ENCODE measurements at regions not wholly inside any gene's neighbourhood (a gene's known extent, or its start where the extent isn't known, plus 50 kb on each side); places are given as distances from the start of the nearest gene placed in this dataset.

GRCh38 chr4:12165616-12166015 lies 736.9 kb upstream of the HS3ST1 start:
- H3K79me2 ChIP-seq (ENCODE audit: insufficient read depth, low read depth): no peaks in the 10 kb centered on the region
- no peaks in the 10 kb centered on the region for H3K27me3 ChIP-seq (ENCODE audit: insufficient read depth, low read depth)
- H3K4me3 ChIP-seq (IDR thresholded peaks at IDR 0.05; ENCODE audit: insufficient read depth, low read depth, low read length): no peak overlapping the region
- H4K20me1 ChIP-seq (ENCODE audit: insufficient read depth): no peaks in the 10 kb centered on the region
- no peaks in the 10 kb centered on the region for H3K4me1 ChIP-seq (ENCODE audit: low read depth, poor library complexity, severe bottlenecking)
- no peak overlapping the region for H3K27ac ChIP-seq
- no peak overlapping the region for H3K9ac ChIP-seq
- H3K36me3 ChIP-seq (ENCODE audit: insufficient read depth): no peaks in the 10 kb centered on the region
- H2AFZ ChIP-seq (ENCODE audit: low read depth): no peak overlapping the region
- H3K4me2 ChIP-seq: no peak overlapping the region
- no peak for TF ChIP-seq CTCF (conservative IDR thresholded peaks at IDR 0.05; ENCODE audit: low read depth, low read length)

GRCh38 chr4:12146339-12146738 lies 717.6 kb upstream of the HS3ST1 start:
- no peaks in the 10 kb centered on the region for H4K20me1 ChIP-seq (ENCODE audit: insufficient read depth)
- no peak overlapping the region for H3K4me2 ChIP-seq
- H2AFZ ChIP-seq (ENCODE audit: low read depth): no peak overlapping the region
- H3K9ac ChIP-seq: no peak overlapping the region
- H3K27me3 ChIP-seq (ENCODE audit: insufficient read depth, low read depth): no peaks in the 10 kb centered on the region
- no peaks in the 10 kb centered on the region for H3K4me1 ChIP-seq (ENCODE audit: low read depth, poor library complexity, severe bottlenecking)
- no peak overlapping the region for H3K4me3 ChIP-seq (IDR thresholded peaks at IDR 0.05; ENCODE audit: insufficient read depth, low read depth, low read length)
- H3K36me3 ChIP-seq (ENCODE audit: insufficient read depth): no peaks in the 10 kb centered on the region
- H3K27ac ChIP-seq: no peak overlapping the region
- TF ChIP-seq CTCF (conservative IDR thresholded peaks at IDR 0.05; ENCODE audit: low read depth, low read length): no peak
- no peaks in the 10 kb centered on the region for H3K79me2 ChIP-seq (ENCODE audit: insufficient read depth, low read depth)

- H3K4me2 ChIP-seq: no peak overlapping the region
- H4K20me1 ChIP-seq (ENCODE audit: insufficient read depth): no peaks in the 10 kb centered on the region
- H3K79me2 ChIP-seq (ENCODE audit: insufficient read depth, low read depth): no peaks in the 10 kb centered on the region
- no peaks in the 10 kb centered on the region for H3K36me3 ChIP-seq (ENCODE audit: insufficient read depth)
- no peak overlapping the region for H3K9ac ChIP-seq
- no peak overlapping the region for H3K4me3 ChIP-seq (IDR thresholded peaks at IDR 0.05; ENCODE audit: insufficient read depth, low read depth, low read length)
- H3K27ac ChIP-seq: no peak overlapping the region
- H2AFZ ChIP-seq (ENCODE audit: low read depth): no peak overlapping the region
- no peak for TF ChIP-seq CTCF (conservative IDR thresholded peaks at IDR 0.05; ENCODE audit: low read depth, low read length)
- no peaks in the 10 kb centered on the region for H3K27me3 ChIP-seq (ENCODE audit: insufficient read depth, low read depth)
- H3K4me1 ChIP-seq (ENCODE audit: low read depth, poor library complexity, severe bottlenecking): no peaks in the 10 kb centered on the region
Observed at GRCh38 chr4:12145768-12146167, 717.1 kb upstream of the HS3ST1 start.

GRCh38 chr4:12145106-12145505 lies 716.4 kb upstream of the HS3ST1 start:
- no peaks in the 10 kb centered on the region for H3K36me3 ChIP-seq (ENCODE audit: insufficient read depth)
- H2AFZ ChIP-seq (ENCODE audit: low read depth): no peak overlapping the region
- H4K20me1 ChIP-seq (ENCODE audit: insufficient read depth): no peaks in the 10 kb centered on the region
- no peak overlapping the region for H3K9ac ChIP-seq
- H3K4me2 ChIP-seq: no peak overlapping the region
- H3K27me3 ChIP-seq (ENCODE audit: insufficient read depth, low read depth): no peaks in the 10 kb centered on the region
- no peak for TF ChIP-seq CTCF (conservative IDR thresholded peaks at IDR 0.05; ENCODE audit: low read depth, low read length)
- no peak overlapping the region for H3K27ac ChIP-seq
- H3K79me2 ChIP-seq (ENCODE audit: insufficient read depth, low read depth): no peaks in the 10 kb centered on the region
- H3K4me1 ChIP-seq (ENCODE audit: low read depth, poor library complexity, severe bottlenecking): no peaks in the 10 kb centered on the region
- H3K4me3 ChIP-seq (IDR thresholded peaks at IDR 0.05; ENCODE audit: insufficient read depth, low read depth, low read length): no peak overlapping the region

GRCh38 chr4:12144051-12144450 lies 715.4 kb upstream of the HS3ST1 start:
- no peak overlapping the region for H3K9ac ChIP-seq
- no peaks in the 10 kb centered on the region for H4K20me1 ChIP-seq (ENCODE audit: insufficient read depth)
- H2AFZ ChIP-seq (ENCODE audit: low read depth): no peak overlapping the region
- no peaks in the 10 kb centered on the region for H3K79me2 ChIP-seq (ENCODE audit: insufficient read depth, low read depth)
- no peaks in the 10 kb centered on the region for H3K4me1 ChIP-seq (ENCODE audit: low read depth, poor library complexity, severe bottlenecking)
- H3K27ac ChIP-seq: no peak overlapping the region
- no peak overlapping the region for H3K4me3 ChIP-seq (IDR thresholded peaks at IDR 0.05; ENCODE audit: insufficient read depth, low read depth, low read length)
- H3K36me3 ChIP-seq (ENCODE audit: insufficient read depth): no peaks in the 10 kb centered on the region
- no peak overlapping the region for H3K4me2 ChIP-seq
- no peaks in the 10 kb centered on the region for H3K27me3 ChIP-seq (ENCODE audit: insufficient read depth, low read depth)
- no peak for TF ChIP-seq CTCF (conservative IDR thresholded peaks at IDR 0.05; ENCODE audit: low read depth, low read length)

Measured in KMS-11 (cell line).